K562 (cell line): ENCODE measurements at regions not wholly inside any gene's neighbourhood (a gene's known extent, or its start where the extent isn't known, plus 50 kb on each side); places are given as distances from the start of the nearest gene placed in this dataset.

Source experiments
- ATAC-seq: fragments of 200-7000 bp; cut with Tn5 transposase; 3 replicates; pipeline ENCODE4 v1.9.1; 2020; ENCODE audit warnings: moderate library complexity
- BruUV-seq: library from RNA; stranded (reverse); fragments of 400-500 nt; replicated peaks from 2 replicates; lab custom pipeline; 2021; lab: Mats Ljungman, UMichigan
- CTCF ChIA-PET: fragments of 300-600 bp; formaldehyde crosslinking; extraction: SDS; loops from one replicate; lab custom pipeline; 2021; ENCODE audit warnings: low intra/inter-chr PET ratio; lab: Yijun Ruan, JAX
- POLR2A ChIA-PET: fragments of 300-600, 350-650 bp; sonication (Branson Sonifier 250); formaldehyde crosslinking; extraction: SDS; loops from one replicate; lab custom pipeline; 2021; ENCODE audit warnings: antibody characterized with exemption, inconsistent platforms; lab: Yijun Ruan, JAX
- DNase-seq, 4 experiments: peaks; one replicate each; pipeline versions ENCODE4 v3.0.0 to v3.0.0-alpha.2; 2011 to 2018; ENCODE audit warnings: low spot score in 3 of 4, mixed read lengths in 3 of 4; ENCODE audit errors: extremely low read depth in 1 of 4
- FAIRE-seq: peaks from 2 replicates; lab custom pipeline; 2011; peaks lifted over from hg19 to GRCh38; lab: Jason Lieb, UNC
- H2AFZ ChIP-seq: 2 replicates; pipeline ENCODE4 v1.6.0; 2011; ENCODE audit warnings: low read depth, low read length, control low read depth, inconsistent platforms
- H3K27ac ChIP-seq: fragments of 200-600 bp; 3 replicates; pipeline ENCODE4 v1.8.0; 2011; ENCODE audit warnings: low read depth, mild to moderate bottlenecking, control low read depth, inconsistent platforms, low read length, moderate library complexity, mixed read lengths; ENCODE audit errors: extremely low read depth
- H3K27me3 ChIP-seq, 2 experiments: fragments of 300-600 bp in 1 of 2; 2 replicates in 1 of 2; 3 replicates in 1 of 2; pipeline versions ENCODE4 v1.6.0 to v1.8.0; 2011; ENCODE audit warnings: inconsistent platforms in 2 of 2, low read length in 2 of 2, mild to moderate bottlenecking in 1 of 2, mixed read lengths in 1 of 2, moderate library complexity in 1 of 2; ENCODE audit not compliant: control insufficient read depth in 2 of 2, insufficient read depth in 2 of 2
- H3K36me3 ChIP-seq: fragments of 300-600 bp; 3 replicates; pipeline ENCODE4 v1.8.0; 2011; ENCODE audit warnings: mild to moderate bottlenecking, low read length, inconsistent platforms; ENCODE audit not compliant: control insufficient read depth, insufficient read depth
- H3K4me1 ChIP-seq, 2 experiments: fragments of 200-600 bp in 1 of 2; replicated peaks in 1 of 2; 2 replicates in 1 of 2; 3 replicates in 1 of 2; pipeline versions ENCODE4 v1.5.1 to v1.8.0; 2011; ENCODE audit warnings: inconsistent platforms in 2 of 2, low read length in 2 of 2, mild to moderate bottlenecking in 1 of 2, mixed read lengths in 1 of 2, moderate library complexity in 1 of 2; ENCODE audit not compliant: control insufficient read depth in 2 of 2, insufficient read depth in 2 of 2
- H3K4me2 ChIP-seq: 2 replicates; pipeline ENCODE4 v1.6.1; 2011; ENCODE audit warnings: low read length, control low read depth, inconsistent platforms, mixed read lengths; ENCODE audit not compliant: insufficient read depth
- H3K4me3 ChIP-seq: fragments of 200-600 bp; sonication (generic), shearing (Covaris generic); 2 replicates; pipeline ENCODE4 v1.5.1; 2016; ENCODE audit warnings: control low read depth, inconsistent platforms
- H3K79me2 ChIP-seq: fragments of 200-600 bp; 3 replicates; pipeline ENCODE4 v1.8.0; 2011; ENCODE audit warnings: low read length, inconsistent platforms; ENCODE audit not compliant: control insufficient read depth, insufficient read depth
- H3K9ac ChIP-seq, 2 experiments: 2 replicates each; pipeline versions ENCODE4 v1.6.0 to v1.6.1; 2011; ENCODE audit warnings: low read depth in 2 of 2, low read length in 2 of 2, control low read depth in 1 of 2, inconsistent platforms in 1 of 2, mild to moderate bottlenecking in 1 of 2, mixed read lengths in 1 of 2; ENCODE audit not compliant: insufficient read depth in 1 of 2
- H3K9me1 ChIP-seq: one replicate; pipeline ENCODE4 v1.6.0; 2011; ENCODE audit warnings: inconsistent platforms, mild to moderate bottlenecking, low read length, moderate library complexity; ENCODE audit not compliant: control insufficient read depth, insufficient read depth
- H3K9me3 ChIP-seq: replicated peaks from 2 replicates; pipeline ENCODE4 v1.5.1; 2011; ENCODE audit warnings: low read depth, low read length, inconsistent platforms; ENCODE audit not compliant: control insufficient read depth, insufficient read depth
- H4K20me1 ChIP-seq: replicated peaks from 2 replicates; pipeline ENCODE4 v1.6.1; 2011; ENCODE audit warnings: low read length, inconsistent platforms, mixed read lengths; ENCODE audit not compliant: control insufficient read depth, insufficient read depth
- BRD4 ChIP-seq: fragments of 200-600 bp; sonication (generic); IDR thresholded peaks from 2 replicates; pipeline ENCODE4 v1.6.1; 2017; ENCODE audit warnings: inconsistent platforms
- DDX20 ChIP-seq: fragments of 450-650 bp; IDR thresholded peaks from 2 replicates; pipeline ENCODE4 v1.6.1; 2016; ENCODE audit warnings: missing genetic modification characterization, low read depth, mild to moderate bottlenecking, missing compliant biosample characterization, moderate library complexity
- GABPA ChIP-seq: fragments of 200-800 bp; sonication (Bioruptor generic); conservative IDR thresholded peaks from 2 replicates; pipeline ENCODE4 v1.6.1; 2016; ENCODE audit warnings: low read depth, missing genetic modification characterization, missing compliant biosample characterization
- POLR2H ChIP-seq: IDR thresholded peaks from 2 replicates; pipeline ENCODE4 v1.6.1; 2016; ENCODE audit warnings: missing genetic modification characterization, low read depth, mild to moderate bottlenecking, control low read depth, missing compliant biosample characterization, moderate library complexity
- RBM14 ChIP-seq: fragments of 200-400 bp; formaldehyde crosslinking; IDR thresholded peaks from 2 replicates; pipeline ENCODE4 v1.6.1; 2018; ENCODE audit warnings: low read depth, mild to moderate bottlenecking, low read length, moderate library complexity, borderline replicate concordance; ENCODE audit not compliant: insufficient read depth
- ZNF699 ChIP-seq: fragments of 250-450 bp; sonication (Bioruptor Pico); IDR thresholded peaks from 2 replicates; pipeline ENCODE4 v1.8.0; 2021; ENCODE audit warnings: mild to moderate bottlenecking, moderate library complexity; ENCODE audit not compliant: insufficient replicate concordance
- ZNF76 ChIP-seq: fragments of 250-450 bp; sonication (Bioruptor Pico); IDR thresholded peaks from 2 replicates; pipeline ENCODE4 v1.4.0; 2020; ENCODE audit warnings: mild to moderate bottlenecking, moderate library complexity, borderline replicate concordance
- WGBS: fragments of 100-300 bp; shearing (Covaris generic); methylation state at CpG from one replicate; pipeline ENCODE4 v1.1.6; 2016; ENCODE audit warnings: low coverage, mixed read lengths; ENCODE audit not compliant: insufficient coverage; ENCODE audit errors: missing lambda C conversion rate; 5-methylcytosine and 5-hydroxymethylcytosine counted together
- in situ Hi-C: fragments of 300-500 bp; cut with MboI; formaldehyde crosslinking; loops from 4 replicates; pipeline ENCODE4 v1.15.0; 2018; ENCODE audit warnings: inconsistent platforms, mixed read lengths
- intact Hi-C: fragments of 100-400 bp; cut with micrococcal nuclease; formaldehyde crosslinking; loops from 2 replicates; pipeline ENCODE4 v1.14.2; 2022
- TF ChIP-seq, protein P1 (sequence below): fragments of 250-450 bp; sonication (Bioruptor Pico); IDR thresholded peaks from 2 replicates; pipeline ENCODE4 v1.8.0; 2021; ENCODE audit warnings: mild to moderate bottlenecking, moderate library complexity
- TF ChIP-seq, protein P2 (sequence below): conservative IDR thresholded peaks from 2 replicates; pipeline ENCODE4 v1.6.1; 2011; ENCODE audit warnings: low read depth, mild to moderate bottlenecking, low read length; ENCODE audit not compliant: control insufficient read depth

- POLR2A ChIA-PET = no interaction called here
These were observed 270.6 kb downstream of the SOCS6 start for GRCh38 chr18:70559446-70559845.

GRCh38 chr18:70558371-70558770, 269.5 kb downstream of the SOCS6 start:
- DNase-seq (no peak), FAIRE-seq (no peak), ATAC-seq (no peak)
- intact Hi-C loops (no loop called here), in situ Hi-C loops (no loop called here)
- Histone ChIP-seq H4K20me1 (no peaks in the 10 kb centered on the region), H3K4me2 (no peak overlapping the region), H3K27ac (no peak overlapping the region), H3K27me3 (no peaks in the 10 kb centered on the region), H3K36me3 (no peaks in the 10 kb centered on the region), H2AFZ (no peak overlapping the region), H3K79me2 (no peaks in the 10 kb centered on the region), H3K4me1 (no peaks in the 10 kb centered on the region), H3K9ac (no peak overlapping the region), H3K9me1 (no peaks in the 10 kb centered on the region), H3K9me3 (no peaks in the 10 kb centered on the region), H3K4me3 (no peak overlapping the region)
- no TSS peak for BruUV-seq
- ChIA-PET POLR2A (no interaction called here), CTCF (no interaction called here)
- WGBS = 14% methylated on average over 1 of the region's 1 CpG
- TF ChIP-seq DDX20 (no peak), ZNF76 (CRISPR knock-in tag) (no peak), ZNF699 (CRISPR knock-in tag) (no peak), GABPA (tag) (no peak), POLR2H (tag) (no peak), RBM14 (no peak)
- TF ChIP-seq, protein P1, sequence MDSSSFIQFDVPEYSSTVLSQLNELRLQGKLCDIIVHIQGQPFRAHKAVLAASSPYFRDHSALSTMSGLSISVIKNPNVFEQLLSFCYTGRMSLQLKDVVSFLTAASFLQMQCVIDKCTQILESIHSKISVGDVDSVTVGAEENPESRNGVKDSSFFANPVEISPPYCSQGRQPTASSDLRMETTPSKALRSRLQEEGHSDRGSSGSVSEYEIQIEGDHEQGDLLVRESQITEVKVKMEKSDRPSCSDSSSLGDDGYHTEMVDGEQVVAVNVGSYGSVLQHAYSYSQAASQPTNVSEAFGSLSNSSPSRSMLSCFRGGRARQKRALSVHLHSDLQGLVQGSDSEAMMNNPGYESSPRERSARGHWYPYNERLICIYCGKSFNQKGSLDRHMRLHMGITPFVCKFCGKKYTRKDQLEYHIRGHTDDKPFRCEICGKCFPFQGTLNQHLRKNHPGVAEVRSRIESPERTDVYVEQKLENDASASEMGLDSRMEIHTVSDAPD = no peak

More at GRCh38 chr18:70559446-70559845, 270.6 kb downstream of the SOCS6 start:
- no peak for TF ChIP-seq BRD4
- TF ChIP-seq, protein P2, sequence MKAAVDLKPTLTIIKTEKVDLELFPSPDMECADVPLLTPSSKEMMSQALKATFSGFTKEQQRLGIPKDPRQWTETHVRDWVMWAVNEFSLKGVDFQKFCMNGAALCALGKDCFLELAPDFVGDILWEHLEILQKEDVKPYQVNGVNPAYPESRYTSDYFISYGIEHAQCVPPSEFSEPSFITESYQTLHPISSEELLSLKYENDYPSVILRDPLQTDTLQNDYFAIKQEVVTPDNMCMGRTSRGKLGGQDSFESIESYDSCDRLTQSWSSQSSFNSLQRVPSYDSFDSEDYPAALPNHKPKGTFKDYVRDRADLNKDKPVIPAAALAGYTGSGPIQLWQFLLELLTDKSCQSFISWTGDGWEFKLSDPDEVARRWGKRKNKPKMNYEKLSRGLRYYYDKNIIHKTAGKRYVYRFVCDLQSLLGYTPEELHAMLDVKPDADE = no peak
- Histone ChIP-seq H4K20me1 (no peaks in the 10 kb centered on the region), H3K4me2 (no peak overlapping the region), H2AFZ (no peak overlapping the region), H3K79me2 (no peaks in the 10 kb centered on the region), H3K36me3 (no peaks in the 10 kb centered on the region), H3K4me1 (no peaks in the 10 kb centered on the region), H3K27ac (no peak overlapping the region), H3K9me3 (no peaks in the 10 kb centered on the region), H3K4me3 (no peak overlapping the region), H3K9ac (no peak overlapping the region), H3K9me1 (no peaks in the 10 kb centered on the region), H3K27me3 (no peaks in the 10 kb centered on the region)
- intact Hi-C loops (no loop called here), in situ Hi-C loops (no loop called here)
- FAIRE-seq (no peak), DNase-seq (no peak), ATAC-seq (no peak)
- CTCF ChIA-PET = no interaction called here
- no TSS peak for BruUV-seq
- WGBS = 4% methylated on average over 2 of the region's 2 CpGs
